ENCODE measurements at regions not wholly inside any gene's neighbourhood (a gene's known extent, or its start where the extent isn't known, plus 50 kb on each side); places are given as distances from the start of the nearest gene placed in this dataset.
"Not testable (repeated sequence)": the region's sequence is repeated elsewhere in the genome, so short reads cannot be mapped to it uniquely, and the experiment has no call there.

DNA sequence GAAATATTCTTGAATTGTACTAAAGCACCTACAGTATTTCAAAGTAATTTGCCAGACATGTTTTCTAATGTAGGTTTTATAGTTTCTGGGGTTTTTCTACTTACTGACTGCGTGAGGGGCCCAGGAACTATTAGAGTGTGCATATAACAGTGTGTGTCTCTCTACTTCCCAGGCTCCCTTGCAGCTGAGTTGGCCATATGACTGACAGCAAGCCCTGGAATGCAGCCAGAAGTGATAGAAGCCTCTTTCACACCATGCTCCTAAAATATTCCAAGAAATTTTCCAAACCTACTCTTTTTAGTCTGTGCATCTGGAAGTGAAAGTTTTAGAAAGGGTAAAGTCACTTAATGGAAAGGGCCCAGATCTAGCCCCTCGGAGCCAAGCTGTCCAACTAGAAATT lies 96.7 kb upstream of the SLC7A11 start:
- Histone ChIP-seq H3K27ac (no peak overlapping the region), H3K4me1 (no peaks in the 10 kb centered on the region), H3K27me3 (no peaks in the 10 kb centered on the region), H3K4me3 (no peak overlapping the region), H3K36me3 (no peaks in the 10 kb centered on the region), H3K9me3 (no peaks in the 10 kb centered on the region)
- ATAC-seq (no peak), DNase-seq (no peak)
- intact Hi-C loops (cut with DNase I) = no loop called here
- TF ChIP-seq, protein P1, sequence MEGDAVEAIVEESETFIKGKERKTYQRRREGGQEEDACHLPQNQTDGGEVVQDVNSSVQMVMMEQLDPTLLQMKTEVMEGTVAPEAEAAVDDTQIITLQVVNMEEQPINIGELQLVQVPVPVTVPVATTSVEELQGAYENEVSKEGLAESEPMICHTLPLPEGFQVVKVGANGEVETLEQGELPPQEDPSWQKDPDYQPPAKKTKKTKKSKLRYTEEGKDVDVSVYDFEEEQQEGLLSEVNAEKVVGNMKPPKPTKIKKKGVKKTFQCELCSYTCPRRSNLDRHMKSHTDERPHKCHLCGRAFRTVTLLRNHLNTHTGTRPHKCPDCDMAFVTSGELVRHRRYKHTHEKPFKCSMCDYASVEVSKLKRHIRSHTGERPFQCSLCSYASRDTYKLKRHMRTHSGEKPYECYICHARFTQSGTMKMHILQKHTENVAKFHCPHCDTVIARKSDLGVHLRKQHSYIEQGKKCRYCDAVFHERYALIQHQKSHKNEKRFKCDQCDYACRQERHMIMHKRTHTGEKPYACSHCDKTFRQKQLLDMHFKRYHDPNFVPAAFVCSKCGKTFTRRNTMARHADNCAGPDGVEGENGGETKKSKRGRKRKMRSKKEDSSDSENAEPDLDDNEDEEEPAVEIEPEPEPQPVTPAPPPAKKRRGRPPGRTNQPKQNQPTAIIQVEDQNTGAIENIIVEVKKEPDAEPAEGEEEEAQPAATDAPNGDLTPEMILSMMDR (IDR thresholded peaks at IDR 0.05) = no peak

DNA sequence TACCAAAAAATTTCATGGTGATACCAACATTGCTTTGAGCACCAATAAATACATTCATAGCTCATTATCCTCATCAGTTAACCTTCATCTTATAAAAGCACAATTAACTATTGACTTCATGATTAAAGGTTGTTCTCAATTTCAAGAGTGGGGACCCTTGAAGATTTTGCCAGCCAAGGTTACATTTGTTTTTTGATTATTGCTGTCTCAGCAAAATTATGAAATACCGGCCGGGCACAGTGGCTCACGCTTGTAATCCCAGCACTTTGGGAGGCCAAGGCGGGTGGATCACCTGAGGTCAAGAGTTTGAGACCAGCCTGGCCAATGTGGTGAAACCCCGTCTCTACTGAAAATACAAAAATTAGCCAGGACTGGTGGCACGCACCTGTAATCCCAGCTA lies 96.1 kb upstream of the SLC7A11 start:
- DNase-seq; H3K27me3 ChIP-seq; H3K4me1 ChIP-seq; H3K4me3 ChIP-seq; H3K36me3 ChIP-seq; ATAC-seq; H3K9me3 ChIP-seq; intact Hi-C loops (cut with DNase I); H3K27ac ChIP-seq: not testable (repeated sequence)

DNA sequence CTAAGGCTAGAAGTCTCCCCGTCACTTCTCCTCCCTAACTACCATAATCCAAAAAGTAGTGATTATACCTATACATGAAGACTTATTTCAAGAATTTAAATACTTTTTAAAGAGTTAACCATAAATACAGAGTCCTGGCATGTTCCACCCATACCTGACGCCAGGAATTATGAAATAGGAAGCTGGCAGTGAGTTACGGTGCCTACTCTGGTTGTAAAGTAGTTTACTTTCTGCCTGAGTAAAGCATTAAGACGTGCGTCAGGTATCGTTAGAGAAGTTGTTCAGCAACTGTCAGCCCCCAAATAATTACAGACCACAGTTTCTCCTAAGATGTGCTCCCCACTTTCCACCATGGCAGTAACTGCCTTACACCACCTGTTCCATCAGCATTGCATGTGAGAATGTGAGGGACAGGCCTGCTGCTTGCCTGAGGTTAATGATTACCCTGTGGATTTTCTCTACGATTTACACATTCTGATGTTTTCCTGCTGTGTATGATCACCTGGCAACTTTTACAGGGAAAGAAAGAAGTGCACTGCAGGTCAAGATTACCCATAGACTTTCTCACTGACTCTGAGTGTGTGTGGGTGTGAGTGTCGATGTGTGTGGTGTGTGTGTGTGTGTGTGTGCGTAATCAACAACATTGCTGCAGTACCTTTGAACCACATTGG lies 92.3 kb upstream of the SLC7A11 start:
- DNase-seq (peak in 2 of 4 donors; percentile 9 to 60), ATAC-seq (peak; percentile 92)
- Histone ChIP-seq H3K27ac (peak overlapping the region in 1 of 2 donors; percentile 62), H3K36me3 (no peaks in the 10 kb centered on the region), H3K4me1 (no peaks in the 10 kb centered on the region), H3K4me3 (no peak overlapping the region), H3K9me3 (no peaks in the 10 kb centered on the region), H3K27me3 (no peaks in the 10 kb centered on the region)
- intact Hi-C loops (cut with DNase I) = no loop called here
- TF ChIP-seq, protein P1 (IDR thresholded peaks at IDR 0.05) = no peak

DNA sequence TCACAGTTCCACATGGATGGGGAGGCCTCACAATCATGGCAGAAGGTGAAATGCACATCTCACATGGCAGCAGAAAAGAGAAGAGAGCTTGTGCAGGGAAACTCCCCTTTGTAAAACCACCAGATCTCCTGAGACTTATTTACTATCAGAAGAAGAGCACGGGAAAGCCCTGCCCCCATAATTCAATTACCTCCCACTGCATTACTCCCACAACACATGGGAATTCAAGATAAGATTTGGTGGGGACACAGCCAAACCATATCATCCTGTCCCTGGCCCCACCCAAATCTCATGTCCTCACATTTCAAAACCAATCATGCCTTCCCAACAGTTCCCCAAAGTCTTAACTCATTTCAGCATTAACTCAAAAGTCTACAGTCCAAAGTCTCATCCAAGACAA lies 90.3 kb upstream of the SLC7A11 start:
- intact Hi-C loops (cut with DNase I) = not testable (repeated sequence)

DNA sequence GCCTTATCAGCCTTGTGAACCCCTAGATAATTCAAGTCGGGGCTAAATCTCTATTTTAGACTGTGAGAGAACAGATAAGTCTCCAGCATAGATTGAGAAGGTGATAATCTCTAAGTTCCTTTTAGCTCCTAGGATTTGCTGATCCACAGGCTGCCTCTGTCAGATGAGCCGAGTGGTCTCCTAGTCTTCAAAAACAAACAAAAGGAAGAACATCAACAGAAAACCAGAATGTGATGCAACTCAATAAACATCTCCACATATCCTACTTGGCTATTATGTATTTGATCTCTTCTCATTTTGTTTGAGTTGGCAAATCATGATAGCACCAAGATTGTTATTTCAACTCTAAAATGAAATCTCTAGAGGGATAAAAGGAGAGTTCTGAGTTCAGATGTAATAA lies 88.4 kb upstream of the SLC7A11 start:
- ATAC-seq (no peak), DNase-seq (no peak)
- Histone ChIP-seq H3K4me3 (no peak overlapping the region), H3K27me3 (no peaks in the 10 kb centered on the region), H3K27ac (no peak overlapping the region), H3K4me1 (peaks cover 0 to 13% of the 10 kb centered on the region in 2 donors), H3K36me3 (no peaks in the 10 kb centered on the region), H3K9me3 (no peaks in the 10 kb centered on the region)
- intact Hi-C loops (cut with DNase I) = no loop called here
- TF ChIP-seq, protein P1 (IDR thresholded peaks at IDR 0.05) = no peak

More for the DNA sequence above, 90.3 kb upstream of the SLC7A11 start:
- not testable (repeated sequence) for H3K4me3 ChIP-seq, H3K27ac ChIP-seq, H3K27me3 ChIP-seq, ATAC-seq, H3K36me3 ChIP-seq, H3K9me3 ChIP-seq, DNase-seq
- H3K4me1 ChIP-seq = peaks cover 0 to 13% of the 10 kb centered on the region in 2 donors

DNA sequence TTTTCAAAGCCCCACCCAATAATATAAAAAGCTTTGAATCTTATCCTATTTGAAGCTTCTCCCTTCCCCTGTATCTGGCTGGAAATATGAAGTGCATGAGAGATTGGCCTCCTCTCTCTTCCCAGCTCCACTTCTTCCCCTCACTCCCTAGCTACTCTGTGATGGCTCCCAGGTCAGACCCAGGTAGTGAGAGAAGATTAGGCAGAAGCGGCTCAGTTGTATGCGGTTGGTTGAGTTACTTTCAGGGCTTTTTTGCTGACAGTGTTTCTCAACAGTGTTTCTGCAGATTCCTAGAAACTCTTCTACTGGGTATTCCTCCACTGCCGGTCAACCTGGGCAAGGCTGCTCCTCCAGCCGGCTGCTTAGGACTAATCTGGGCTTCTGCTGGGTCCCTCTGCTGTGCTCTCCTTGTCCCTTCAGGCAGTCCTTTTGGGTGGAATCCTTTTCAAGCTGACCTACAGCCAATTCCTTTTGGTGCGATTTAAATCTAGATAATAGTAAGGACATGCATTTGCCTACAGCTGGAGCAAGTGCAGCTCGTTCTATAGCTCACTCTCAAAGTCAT lies 87.4 kb upstream of the SLC7A11 start:
- Histone ChIP-seq H3K4me1 (peaks cover 0 to 13% of the 10 kb centered on the region in 2 donors), H3K27me3 (no peaks in the 10 kb centered on the region), H3K27ac (no peak overlapping the region), H3K36me3 (no peaks in the 10 kb centered on the region), H3K9me3 (no peaks in the 10 kb centered on the region), H3K4me3 (no peak overlapping the region)
- intact Hi-C loops (cut with DNase I) = no loop called here
- TF ChIP-seq, protein P1 (IDR thresholded peaks at IDR 0.05) = no peak
- ATAC-seq = no peak
- DNase-seq = no peak

Data from left lung (tissue), 4 donors.